ENCODE measurements at regions not wholly inside any gene's neighbourhood (a gene's known extent, or its start where the extent isn't known, plus 50 kb on each side); places are given as distances from the start of the nearest gene placed in this dataset.

DNA sequence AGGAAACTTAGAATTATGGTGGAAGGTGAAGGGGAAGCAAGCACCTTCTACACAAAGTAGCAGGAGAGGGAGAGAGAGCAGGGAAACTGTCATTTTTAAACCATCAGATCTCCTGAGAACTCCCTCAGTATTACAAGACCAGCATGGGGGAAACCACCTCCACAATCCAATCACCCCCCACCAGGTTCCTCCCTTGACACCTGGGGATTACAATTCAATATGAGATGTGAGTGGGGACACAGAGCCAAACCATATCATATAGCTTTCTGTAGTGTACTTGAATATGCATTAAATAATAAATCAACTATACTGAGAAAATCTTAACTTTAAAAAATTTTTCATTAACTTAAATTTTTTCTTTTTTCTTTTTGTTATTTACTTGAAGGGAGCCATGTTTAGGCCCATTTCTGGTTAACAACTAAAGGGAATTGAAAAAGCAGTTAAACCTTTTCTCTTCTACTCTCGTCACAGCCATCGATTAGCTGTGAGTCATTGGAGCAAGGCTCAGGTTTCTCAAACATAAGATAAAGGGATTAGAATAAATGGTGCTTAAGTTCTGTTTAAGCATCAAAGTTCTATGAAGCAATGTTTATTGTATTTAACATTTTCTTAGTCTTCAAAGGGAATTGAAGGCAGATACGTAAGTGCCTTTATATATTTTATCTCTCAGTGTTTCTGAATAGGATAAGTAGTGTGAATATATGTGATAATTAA lies 72.2 kb upstream of the DPT start:
- Histone ChIP-seq H3K36me3 (ENCODE audit: insufficient read depth, low read length) (no peaks in the 10 kb centered on the region), H3K27ac (ENCODE audit: low read depth, low read length) (no peak overlapping the region), H3K4me3 (ENCODE audit: low read depth in 1 of 2, low read length in 2 of 2) (no peak overlapping the region), H3K9me3 (ENCODE audit: low read length) (no peaks in the 10 kb centered on the region), H3K4me1 (ENCODE audit: insufficient read depth, low read length) (no peaks in the 10 kb centered on the region), H3K9ac (ENCODE audit: low read length) (no peak overlapping the region), H3K27me3 (ENCODE audit: control insufficient read depth in 1 of 2, insufficient read depth in 2 of 2, low read length in 2 of 2) (no peaks in the 10 kb centered on the region)

DNA sequence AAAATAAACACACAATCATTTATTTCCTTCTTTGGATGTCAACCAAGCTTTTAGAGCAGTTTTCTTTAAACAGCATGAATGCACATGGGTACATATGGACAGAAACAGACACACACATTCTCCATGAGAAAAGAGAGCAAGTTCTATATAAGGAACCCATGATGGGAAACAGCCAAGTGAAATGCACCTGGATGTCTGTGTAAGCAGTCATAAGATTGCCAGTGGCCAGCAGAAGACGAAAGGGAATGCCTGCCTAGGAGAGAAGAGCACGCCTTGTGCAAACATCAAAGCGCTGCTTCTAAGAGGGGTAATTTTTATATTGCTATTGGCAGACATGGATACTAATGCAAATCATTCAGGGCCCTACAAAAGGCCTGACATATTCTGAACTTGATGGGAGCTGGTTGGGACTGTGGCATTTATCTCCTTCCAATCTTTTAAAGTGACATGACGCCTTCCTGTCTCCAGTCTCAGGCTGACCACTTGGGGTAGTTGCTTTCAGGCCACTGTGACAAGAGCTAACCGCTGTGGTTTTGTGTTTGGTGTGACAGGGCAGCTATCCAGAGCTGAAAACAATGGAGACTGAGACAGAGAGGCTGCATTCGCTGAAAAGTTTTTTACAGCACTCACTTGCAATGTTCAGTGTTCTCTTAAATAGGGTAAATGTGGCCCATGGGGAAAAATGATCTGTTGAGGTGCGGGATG lies 75.0 kb upstream of the DPT start:
- no peaks in the 10 kb centered on the region for H3K9me3 ChIP-seq (ENCODE audit: low read length)
- H3K36me3 ChIP-seq (ENCODE audit: insufficient read depth, low read length), result no peaks in the 10 kb centered on the region
- no peak overlapping the region for H3K27ac ChIP-seq (ENCODE audit: low read depth, low read length)
- H3K4me1 ChIP-seq (ENCODE audit: insufficient read depth, low read length), result no peaks in the 10 kb centered on the region
- H3K9ac ChIP-seq (ENCODE audit: low read length), result no peak overlapping the region
- no peak overlapping the region for H3K4me3 ChIP-seq (ENCODE audit: low read depth in 1 of 2, low read length in 2 of 2)
- H3K27me3 ChIP-seq (ENCODE audit: control insufficient read depth in 1 of 2, insufficient read depth in 2 of 2, low read length in 2 of 2), result no peaks in the 10 kb centered on the region

DNA sequence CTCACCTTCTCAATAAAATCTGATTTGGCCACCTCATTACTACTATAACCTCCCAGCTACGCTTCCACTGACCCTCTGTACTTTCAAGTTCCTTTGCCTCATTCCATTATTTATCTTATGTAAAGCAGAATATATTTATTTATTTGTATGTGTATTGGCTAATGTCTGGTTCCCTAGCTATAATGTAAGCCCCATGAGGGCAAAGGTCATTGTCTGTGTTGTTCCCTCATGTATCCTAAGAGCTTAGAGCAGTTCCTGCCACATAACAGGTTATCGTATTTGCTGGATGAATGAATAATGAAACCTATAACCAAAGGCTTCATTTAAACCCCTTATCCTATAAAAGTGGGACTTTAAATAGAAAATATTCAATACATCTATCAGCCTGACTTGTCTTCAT lies 77.9 kb upstream of the DPT start:
- Histone ChIP-seq H3K4me3 (ENCODE audit: low read depth in 1 of 2, low read length in 2 of 2) (no peak overlapping the region), H3K27ac (ENCODE audit: low read depth, low read length) (no peak overlapping the region), H3K4me1 (ENCODE audit: insufficient read depth, low read length) (no peaks in the 10 kb centered on the region), H3K36me3 (ENCODE audit: insufficient read depth, low read length) (no peaks in the 10 kb centered on the region), H3K9ac (ENCODE audit: low read length) (no peak overlapping the region), H3K9me3 (ENCODE audit: low read length) (no peaks in the 10 kb centered on the region), H3K27me3 (ENCODE audit: control insufficient read depth in 1 of 2, insufficient read depth in 2 of 2, low read length in 2 of 2) (no peaks in the 10 kb centered on the region)

DNA sequence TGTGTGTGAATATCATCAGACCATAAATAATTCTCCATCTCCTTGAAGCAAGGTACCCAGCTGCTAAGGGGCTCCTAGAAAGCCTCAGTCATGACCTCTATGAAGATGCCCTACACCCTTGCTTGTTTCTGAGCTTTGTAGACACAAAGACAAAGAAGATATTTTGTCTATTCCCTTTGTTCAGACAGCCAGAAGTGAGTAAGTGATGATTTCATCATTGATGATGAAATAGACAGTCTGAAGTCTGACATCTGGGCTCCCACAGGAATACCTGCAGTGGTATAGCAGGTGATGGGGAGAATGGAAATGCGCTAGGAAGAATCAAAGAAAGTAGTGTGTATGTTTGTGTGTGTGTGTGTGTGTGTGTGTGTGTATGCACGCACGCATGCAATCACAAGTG lies 82.2 kb upstream of the DPT start:
- Histone ChIP-seq H3K27me3 (ENCODE audit: control insufficient read depth in 1 of 2, insufficient read depth in 2 of 2, low read length in 2 of 2) (no peaks in the 10 kb centered on the region), H3K4me3 (ENCODE audit: low read depth in 1 of 2, low read length in 2 of 2) (no peak overlapping the region), H3K27ac (ENCODE audit: low read depth, low read length) (no peak overlapping the region), H3K36me3 (ENCODE audit: insufficient read depth, low read length) (no peaks in the 10 kb centered on the region), H3K9me3 (ENCODE audit: low read length) (no peaks in the 10 kb centered on the region), H3K9ac (ENCODE audit: low read length) (no peak overlapping the region), H3K4me1 (ENCODE audit: insufficient read depth, low read length) (no peaks in the 10 kb centered on the region)

DNA sequence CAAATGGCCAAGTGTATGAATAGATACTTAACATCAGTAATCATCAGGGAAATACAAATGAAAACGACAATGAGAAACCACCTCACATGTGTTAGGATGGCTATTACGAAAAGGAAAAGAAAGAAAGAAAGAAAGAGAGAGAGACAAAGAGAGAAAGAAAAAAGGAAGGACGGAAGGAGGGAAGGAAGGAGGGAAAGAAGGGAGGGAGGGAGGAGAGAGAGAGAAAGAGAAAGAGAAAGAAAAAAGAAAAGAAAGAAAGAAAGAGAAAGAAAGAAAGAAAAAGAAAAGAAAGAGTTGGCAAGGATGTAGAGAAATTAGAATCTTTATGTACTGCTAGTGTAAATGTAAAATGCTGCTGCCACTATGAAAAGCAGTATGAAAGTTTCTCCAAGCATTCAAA lies 90.7 kb upstream of the DPT start:
- Histone ChIP-seq H3K4me3 (ENCODE audit: low read depth in 1 of 2, low read length in 2 of 2) (no peak overlapping the region), H3K9me3 (ENCODE audit: low read length) (no peaks in the 10 kb centered on the region), H3K4me1 (ENCODE audit: insufficient read depth, low read length) (no peaks in the 10 kb centered on the region), H3K27me3 (ENCODE audit: control insufficient read depth in 1 of 2, insufficient read depth in 2 of 2, low read length in 2 of 2) (no peaks in the 10 kb centered on the region), H3K9ac (ENCODE audit: low read length) (no peak overlapping the region), H3K36me3 (ENCODE audit: insufficient read depth, low read length) (no peaks in the 10 kb centered on the region), H3K27ac (ENCODE audit: low read depth, low read length) (no peak overlapping the region)

DNA sequence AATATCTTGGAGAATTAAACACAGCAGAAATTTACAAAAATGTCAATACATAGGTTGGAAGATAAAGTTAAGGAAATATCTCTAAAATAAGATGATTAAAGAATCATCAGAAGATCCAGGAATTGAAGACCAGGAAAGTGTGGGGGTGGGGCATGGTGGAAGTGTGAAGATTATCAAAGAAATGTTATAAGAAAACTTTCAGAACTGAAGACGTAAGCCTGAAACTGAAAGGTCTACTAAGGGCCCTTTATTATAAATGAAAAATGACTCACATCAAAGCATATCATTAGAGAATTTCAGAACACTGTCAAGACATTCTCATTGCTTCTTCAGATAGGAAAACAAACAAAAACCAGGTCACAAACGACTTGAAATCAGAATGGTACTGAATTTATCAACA lies 92.4 kb upstream of the DPT start:
- Histone ChIP-seq H3K27ac (ENCODE audit: low read depth, low read length) (no peak overlapping the region), H3K9me3 (ENCODE audit: low read length) (no peaks in the 10 kb centered on the region), H3K4me1 (ENCODE audit: insufficient read depth, low read length) (no peaks in the 10 kb centered on the region), H3K4me3 (ENCODE audit: low read depth in 1 of 2, low read length in 2 of 2) (no peak overlapping the region), H3K9ac (ENCODE audit: low read length) (no peak overlapping the region), H3K36me3 (ENCODE audit: insufficient read depth, low read length) (no peaks in the 10 kb centered on the region), H3K27me3 (ENCODE audit: control insufficient read depth in 1 of 2, insufficient read depth in 2 of 2, low read length in 2 of 2) (no peaks in the 10 kb centered on the region)

DNA sequence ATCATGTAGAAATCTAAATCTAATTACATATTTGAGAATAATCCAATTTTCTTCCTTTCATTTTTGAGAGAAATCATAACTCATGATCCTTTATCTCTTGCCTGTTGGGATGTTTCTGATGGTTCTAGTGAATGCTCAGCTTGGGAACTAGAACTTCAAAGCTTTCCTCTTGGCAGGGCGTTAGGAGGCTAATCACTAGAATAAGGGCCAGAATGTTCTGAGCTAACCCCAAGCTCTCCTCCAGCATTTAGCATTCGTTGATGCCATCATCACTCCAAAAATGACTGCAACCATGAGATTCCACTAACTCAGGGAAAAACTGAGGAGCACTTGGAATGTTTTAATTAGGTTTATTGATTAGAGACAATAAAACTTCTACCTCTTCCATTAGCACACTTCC lies 93.9 kb upstream of the DPT start:
- no peaks in the 10 kb centered on the region for H3K27me3 ChIP-seq (ENCODE audit: control insufficient read depth in 1 of 2, insufficient read depth in 2 of 2, low read length in 2 of 2)
- no peak overlapping the region for H3K4me3 ChIP-seq (ENCODE audit: low read depth in 1 of 2, low read length in 2 of 2)
- H3K9me3 ChIP-seq (ENCODE audit: low read length), result no peaks in the 10 kb centered on the region
- H3K27ac ChIP-seq (ENCODE audit: low read depth, low read length), result no peak overlapping the region
- H3K4me1 ChIP-seq (ENCODE audit: insufficient read depth, low read length), result peaks cover 13% of the 10 kb centered on the region
- H3K36me3 ChIP-seq (ENCODE audit: insufficient read depth, low read length), result no peaks in the 10 kb centered on the region
- H3K9ac ChIP-seq (ENCODE audit: low read length), result no peak overlapping the region

DNA sequence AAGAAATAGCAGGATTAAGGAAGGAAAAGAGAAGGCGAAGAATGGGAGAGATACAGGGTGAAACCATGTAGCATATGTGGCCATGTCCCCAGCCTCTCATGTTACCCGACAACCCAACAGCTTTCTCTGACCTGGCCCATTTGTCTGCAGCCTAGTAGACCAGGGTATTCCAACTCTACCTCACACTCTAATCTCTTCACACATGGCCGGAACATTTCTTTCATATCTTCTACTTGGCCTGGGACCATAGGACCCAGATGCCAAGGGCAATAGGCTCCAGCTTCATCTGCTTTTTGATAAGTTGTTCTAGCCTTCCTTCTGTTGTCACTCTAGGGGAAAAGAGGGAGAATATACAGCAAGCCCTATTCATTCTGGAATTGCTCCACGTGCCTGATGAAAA lies 95.0 kb upstream of the DPT start:
- H3K27ac ChIP-seq (ENCODE audit: low read depth, low read length), result no peak overlapping the region
- no peaks in the 10 kb centered on the region for H3K9me3 ChIP-seq (ENCODE audit: low read length)
- H3K4me3 ChIP-seq (ENCODE audit: low read depth in 1 of 2, low read length in 2 of 2), result no peak overlapping the region
- no peaks in the 10 kb centered on the region for H3K36me3 ChIP-seq (ENCODE audit: insufficient read depth, low read length)
- no peaks in the 10 kb centered on the region for H3K27me3 ChIP-seq (ENCODE audit: control insufficient read depth in 1 of 2, insufficient read depth in 2 of 2, low read length in 2 of 2)
- H3K9ac ChIP-seq (ENCODE audit: low read length), result no peak overlapping the region
- H3K4me1 ChIP-seq (ENCODE audit: insufficient read depth, low read length), result peaks cover 15% of the 10 kb centered on the region

DNA sequence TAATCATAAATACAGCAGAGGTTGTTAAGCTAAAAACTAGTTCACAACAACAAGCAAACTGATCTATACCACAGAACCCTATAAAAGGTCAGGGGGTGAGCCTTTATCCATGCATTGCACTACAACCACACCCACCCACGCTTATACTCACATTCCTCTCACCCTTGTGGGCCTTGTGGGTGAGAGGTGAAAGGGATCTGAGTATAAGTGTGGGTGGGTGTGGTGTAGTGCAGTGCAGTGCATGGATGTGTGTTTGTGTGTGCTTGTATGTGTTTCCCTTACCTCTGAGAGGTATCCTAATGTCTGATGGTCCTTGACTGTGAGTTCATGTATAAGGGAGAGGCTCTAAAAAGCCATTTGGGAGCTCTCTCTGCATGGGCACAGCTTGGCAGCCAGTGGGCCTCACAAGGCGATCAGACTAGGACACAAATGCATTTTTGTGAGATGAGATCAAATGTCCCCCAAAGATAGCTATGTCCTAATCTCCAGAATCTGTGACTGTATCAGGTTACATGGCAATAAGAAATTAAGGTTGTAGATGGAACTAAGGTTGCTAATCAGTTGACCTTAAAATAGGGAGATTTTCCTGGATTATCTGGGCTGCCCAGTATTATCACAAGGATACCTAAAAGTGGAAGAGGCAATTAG lies 95.5 kb upstream of the DPT start:
- Histone ChIP-seq H3K27me3 (ENCODE audit: control insufficient read depth in 1 of 2, insufficient read depth in 2 of 2, low read length in 2 of 2) (no peaks in the 10 kb centered on the region), H3K27ac (ENCODE audit: low read depth, low read length) (no peak overlapping the region), H3K9ac (ENCODE audit: low read length) (no peak overlapping the region), H3K4me1 (ENCODE audit: insufficient read depth, low read length) (peaks cover 15% of the 10 kb centered on the region), H3K4me3 (ENCODE audit: low read depth in 1 of 2, low read length in 2 of 2) (no peak overlapping the region), H3K36me3 (ENCODE audit: insufficient read depth, low read length) (no peaks in the 10 kb centered on the region), H3K9me3 (ENCODE audit: low read length) (no peaks in the 10 kb centered on the region)

DNA sequence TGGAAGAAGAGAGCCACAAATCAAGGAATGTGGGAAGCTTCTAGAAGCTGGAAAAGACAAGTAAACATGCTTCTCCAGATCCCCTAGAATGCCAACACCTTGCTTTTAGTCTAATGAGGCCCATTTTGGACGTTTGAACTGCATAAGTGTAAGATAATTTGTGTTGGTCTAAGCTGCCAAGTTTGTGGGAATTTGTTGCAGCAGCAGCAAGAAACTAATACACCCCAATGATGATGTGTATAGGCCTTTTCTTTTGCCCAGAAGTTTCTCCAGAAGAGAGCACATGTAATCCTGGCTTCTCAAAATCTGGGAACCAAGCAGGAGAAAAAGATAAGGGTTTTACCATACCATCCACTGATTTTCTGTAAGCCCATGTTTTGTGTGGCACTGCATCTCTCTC lies 96.1 kb upstream of the DPT start:
- Histone ChIP-seq H3K36me3 (ENCODE audit: insufficient read depth, low read length) (no peaks in the 10 kb centered on the region), H3K4me1 (ENCODE audit: insufficient read depth, low read length) (peaks cover 15% of the 10 kb centered on the region), H3K9me3 (ENCODE audit: low read length) (no peaks in the 10 kb centered on the region), H3K4me3 (ENCODE audit: low read depth in 1 of 2, low read length in 2 of 2) (no peak overlapping the region), H3K27ac (ENCODE audit: low read depth, low read length) (no peak overlapping the region), H3K9ac (ENCODE audit: low read length) (no peak overlapping the region), H3K27me3 (ENCODE audit: control insufficient read depth in 1 of 2, insufficient read depth in 2 of 2, low read length in 2 of 2) (no peaks in the 10 kb centered on the region)

DNA sequence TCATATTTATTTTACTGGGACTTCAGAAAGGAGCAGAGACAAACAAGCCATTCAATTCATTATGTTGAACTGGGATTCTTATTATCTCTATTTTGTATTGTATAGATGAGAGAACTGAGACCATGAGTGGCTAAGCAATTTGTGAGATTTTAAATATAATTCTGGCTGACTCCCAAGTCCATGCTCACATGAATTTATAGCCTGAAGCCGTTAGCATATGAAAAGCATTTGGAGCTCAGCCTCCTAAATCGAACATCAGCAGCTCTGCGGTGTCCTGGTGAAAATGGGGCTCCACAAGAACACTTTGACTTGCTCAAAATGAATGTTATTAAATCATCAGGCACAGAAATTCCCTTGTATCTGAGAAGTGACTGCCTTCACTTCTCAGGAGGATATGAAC lies 96.8 kb upstream of the DPT start:
- Histone ChIP-seq H3K4me3 (ENCODE audit: low read depth in 1 of 2, low read length in 2 of 2) (no peak overlapping the region), H3K9ac (ENCODE audit: low read length) (no peak overlapping the region), H3K4me1 (ENCODE audit: insufficient read depth, low read length) (peaks cover 15% of the 10 kb centered on the region), H3K27me3 (ENCODE audit: control insufficient read depth in 1 of 2, insufficient read depth in 2 of 2, low read length in 2 of 2) (no peaks in the 10 kb centered on the region), H3K36me3 (ENCODE audit: insufficient read depth, low read length) (no peaks in the 10 kb centered on the region), H3K27ac (ENCODE audit: low read depth, low read length) (no peak overlapping the region), H3K9me3 (ENCODE audit: low read length) (no peaks in the 10 kb centered on the region)
